ENCODE measurements at regions not wholly inside any gene's neighbourhood (a gene's known extent, or its start where the extent isn't known, plus 50 kb on each side); places are given as distances from the start of the nearest gene placed in this dataset.

GRCh38 chr5:161085056-161085455, 233.0 kb upstream of the ATP10B start:
- no peaks in the 10 kb centered on the region for H3K9me3 ChIP-seq (ENCODE audit: control insufficient read depth, low read length)
- H3K27ac ChIP-seq (ENCODE audit: low read depth, low read length, severe bottlenecking), result no peak overlapping the region
- WGBS, 2 experiments (ENCODE audit: insufficient coverage in 2 of 2), result 83 to 94% methylated on average over 3 to 4 of the region's 5 CpGs
- no peak overlapping the region for H3K4me3 ChIP-seq (ENCODE audit: extremely low read depth, insufficient read depth, low read length, poor library complexity, severe bottlenecking)
- no peaks in the 10 kb centered on the region for H3K36me3 ChIP-seq (ENCODE audit: control insufficient read depth, insufficient read depth, low read length)
- H3K4me1 ChIP-seq (ENCODE audit: control insufficient read depth, insufficient read depth, low read length, poor library complexity, severe bottlenecking), result no peaks in the 10 kb centered on the region

- Histone ChIP-seq H3K4me1 (ENCODE audit: control insufficient read depth, insufficient read depth, low read length, poor library complexity, severe bottlenecking) (no peaks in the 10 kb centered on the region), H3K27ac (ENCODE audit: low read depth, low read length, severe bottlenecking) (no peak overlapping the region), H3K9me3 (ENCODE audit: control insufficient read depth, low read length) (no peaks in the 10 kb centered on the region), H3K36me3 (ENCODE audit: control insufficient read depth, insufficient read depth, low read length) (no peaks in the 10 kb centered on the region), H3K4me3 (ENCODE audit: extremely low read depth, insufficient read depth, low read length, poor library complexity, severe bottlenecking) (no peak overlapping the region)
- WGBS, 2 experiments (ENCODE audit: insufficient coverage in 2 of 2), result no CpG with 5 or more reads among the region's 2 CpGs
Observed at GRCh38 chr5:161084115-161084514, 232.1 kb upstream of the ATP10B start.

GRCh38 chr5:161078793-161079192, 226.8 kb upstream of the ATP10B start:
- no peak overlapping the region for H3K27ac ChIP-seq (ENCODE audit: low read depth, low read length, severe bottlenecking)
- no peaks in the 10 kb centered on the region for H3K36me3 ChIP-seq (ENCODE audit: control insufficient read depth, insufficient read depth, low read length)
- H3K9me3 ChIP-seq (ENCODE audit: control insufficient read depth, low read length), result no peaks in the 10 kb centered on the region
- H3K4me1 ChIP-seq (ENCODE audit: control insufficient read depth, insufficient read depth, low read length, poor library complexity, severe bottlenecking), result no peaks in the 10 kb centered on the region
- WGBS, 2 experiments (ENCODE audit: insufficient coverage in 2 of 2), result 63 to 69% methylated on average over 4 of the region's 4 CpGs
- H3K4me3 ChIP-seq (ENCODE audit: extremely low read depth, insufficient read depth, low read length, poor library complexity, severe bottlenecking), result no peak overlapping the region

GRCh38 chr5:161077936-161078545, 226.0 kb upstream of the ATP10B start:
- H3K9me3 ChIP-seq (ENCODE audit: control insufficient read depth, low read length), result no peaks in the 10 kb centered on the region
- no peak overlapping the region for H3K4me3 ChIP-seq (ENCODE audit: extremely low read depth, insufficient read depth, low read length, poor library complexity, severe bottlenecking)
- no peaks in the 10 kb centered on the region for H3K4me1 ChIP-seq (ENCODE audit: control insufficient read depth, insufficient read depth, low read length, poor library complexity, severe bottlenecking)
- H3K27ac ChIP-seq (ENCODE audit: low read depth, low read length, severe bottlenecking), result no peak overlapping the region
- WGBS, 2 experiments (ENCODE audit: insufficient coverage in 2 of 2), result no CpG with 5 or more reads among the region's 2 CpGs
- no peaks in the 10 kb centered on the region for H3K36me3 ChIP-seq (ENCODE audit: control insufficient read depth, insufficient read depth, low read length)

DNA sequence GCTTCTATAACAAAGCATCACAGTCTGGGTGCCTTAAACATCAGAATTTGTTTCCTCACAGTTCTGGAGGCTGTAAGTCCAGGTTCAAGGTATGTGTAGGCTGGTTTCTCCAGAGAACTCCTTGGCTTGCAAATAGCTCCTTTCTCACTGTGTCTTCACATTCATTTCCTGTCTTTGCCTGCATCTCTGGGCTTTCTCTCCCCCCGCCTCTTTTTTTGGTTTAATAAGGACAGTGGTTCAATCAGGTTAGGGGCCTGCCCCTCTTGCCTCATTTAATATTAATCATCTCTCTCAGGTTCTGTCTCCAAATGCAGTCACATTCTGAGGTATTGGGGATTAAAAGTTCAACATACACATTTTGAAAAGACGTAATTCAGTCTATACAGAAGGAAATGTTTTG, 225.5 kb upstream of the ATP10B start:
- Histone ChIP-seq H3K4me1 (ENCODE audit: control insufficient read depth, insufficient read depth, low read length, poor library complexity, severe bottlenecking) (no peaks in the 10 kb centered on the region), H3K9me3 (ENCODE audit: control insufficient read depth, low read length) (no peaks in the 10 kb centered on the region), H3K36me3 (ENCODE audit: control insufficient read depth, insufficient read depth, low read length) (no peaks in the 10 kb centered on the region), H3K27ac (ENCODE audit: low read depth, low read length, severe bottlenecking) (no peak overlapping the region), H3K4me3 (ENCODE audit: extremely low read depth, insufficient read depth, low read length, poor library complexity, severe bottlenecking) (no peak overlapping the region)
- WGBS, 2 experiments (ENCODE audit: insufficient coverage in 2 of 2), result no CpG with 5 or more reads among the region's 2 CpGs

- Histone ChIP-seq H3K36me3 (ENCODE audit: control insufficient read depth, insufficient read depth, low read length) (no peaks in the 10 kb centered on the region), H3K9me3 (ENCODE audit: control insufficient read depth, low read length) (no peaks in the 10 kb centered on the region), H3K27ac (ENCODE audit: low read depth, low read length, severe bottlenecking) (no peak overlapping the region), H3K4me3 (ENCODE audit: extremely low read depth, insufficient read depth, low read length, poor library complexity, severe bottlenecking) (no peak overlapping the region), H3K4me1 (ENCODE audit: control insufficient read depth, insufficient read depth, low read length, poor library complexity, severe bottlenecking) (no peaks in the 10 kb centered on the region)
- WGBS, 2 experiments (ENCODE audit: insufficient coverage in 2 of 2), result 33% methylated on average over 1 of the region's 2 CpGs; no CpG with 5 or more reads in 1 of the 2 experiments
Observed at GRCh38 chr5:161064781-161065180, 212.8 kb upstream of the ATP10B start.

- WGBS, 2 experiments (ENCODE audit: insufficient coverage in 2 of 2), result 87% methylated on average over 2 of the region's 2 CpGs; no CpG with 5 or more reads in 1 of the 2 experiments
- Histone ChIP-seq H3K27ac (ENCODE audit: low read depth, low read length, severe bottlenecking) (no peak overlapping the region), H3K36me3 (ENCODE audit: control insufficient read depth, insufficient read depth, low read length) (no peaks in the 10 kb centered on the region), H3K9me3 (ENCODE audit: control insufficient read depth, low read length) (no peaks in the 10 kb centered on the region), H3K4me1 (ENCODE audit: control insufficient read depth, insufficient read depth, low read length, poor library complexity, severe bottlenecking) (no peaks in the 10 kb centered on the region), H3K4me3 (ENCODE audit: extremely low read depth, insufficient read depth, low read length, poor library complexity, severe bottlenecking) (no peak overlapping the region)
Observed at GRCh38 chr5:161064297-161064696, 212.3 kb upstream of the ATP10B start.

DNA sequence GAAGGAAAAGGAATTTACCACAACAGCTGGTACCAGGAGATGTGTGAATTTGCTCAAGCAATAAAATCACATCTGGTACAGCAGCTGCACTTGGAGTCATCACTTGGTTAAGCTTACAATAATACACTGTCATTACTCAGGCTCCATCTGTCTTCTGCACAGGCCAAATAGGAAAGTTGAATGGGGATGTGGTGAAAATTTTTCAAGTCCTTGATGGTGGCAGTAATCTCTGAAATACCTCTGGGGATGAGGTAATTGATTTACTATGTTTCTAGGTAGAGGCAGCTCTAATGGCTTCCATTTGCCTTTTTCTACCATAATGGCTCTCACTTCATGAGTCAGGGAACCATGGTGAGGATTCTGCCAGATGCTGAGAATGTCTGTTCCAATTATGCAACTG, 206.8 kb upstream of the ATP10B start:
- Histone ChIP-seq H3K9me3 (ENCODE audit: control insufficient read depth, low read length) (no peaks in the 10 kb centered on the region), H3K4me1 (ENCODE audit: control insufficient read depth, insufficient read depth, low read length, poor library complexity, severe bottlenecking) (no peaks in the 10 kb centered on the region), H3K27ac (ENCODE audit: low read depth, low read length, severe bottlenecking) (no peak overlapping the region), H3K36me3 (ENCODE audit: control insufficient read depth, insufficient read depth, low read length) (no peaks in the 10 kb centered on the region), H3K4me3 (ENCODE audit: extremely low read depth, insufficient read depth, low read length, poor library complexity, severe bottlenecking) (no peak overlapping the region)

DNA sequence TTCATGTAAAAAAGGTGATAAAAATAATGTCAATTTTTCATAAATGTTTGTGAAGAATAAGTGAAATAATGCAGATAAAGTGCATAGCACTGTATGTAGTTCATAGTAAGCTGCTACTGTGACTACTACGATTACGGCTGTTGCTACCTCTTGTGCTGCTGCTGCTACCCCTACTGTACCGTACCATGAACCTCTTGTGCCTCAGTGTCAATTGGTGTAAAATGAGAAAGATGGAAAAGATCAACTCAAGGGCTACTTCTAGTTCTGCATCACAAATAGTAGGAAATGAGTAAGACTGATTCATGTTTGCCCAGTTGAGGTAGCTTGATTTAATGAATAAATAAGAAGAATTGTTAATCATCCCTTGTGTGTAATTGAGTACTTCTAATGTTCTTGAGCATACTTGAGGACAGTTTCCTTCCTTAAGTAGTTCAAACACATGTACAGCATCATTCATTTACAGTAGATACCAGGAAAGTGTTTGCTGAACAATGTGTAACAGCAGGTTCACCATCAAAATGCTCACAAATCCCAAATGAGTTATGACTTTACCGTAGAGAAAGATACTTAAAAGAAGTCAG, 200.0 kb upstream of the ATP10B start:
- Histone ChIP-seq H3K4me1 (ENCODE audit: control insufficient read depth, insufficient read depth, low read length, poor library complexity, severe bottlenecking) (no peaks in the 10 kb centered on the region), H3K36me3 (ENCODE audit: control insufficient read depth, insufficient read depth, low read length) (no peaks in the 10 kb centered on the region), H3K4me3 (ENCODE audit: extremely low read depth, insufficient read depth, low read length, poor library complexity, severe bottlenecking) (no peak overlapping the region), H3K9me3 (ENCODE audit: control insufficient read depth, low read length) (no peaks in the 10 kb centered on the region), H3K27ac (ENCODE audit: low read depth, low read length, severe bottlenecking) (no peak overlapping the region)
- WGBS, 2 experiments (ENCODE audit: insufficient coverage in 2 of 2), result 81 to 100% methylated on average over 2 to 4 of the region's 4 CpGs

DNA sequence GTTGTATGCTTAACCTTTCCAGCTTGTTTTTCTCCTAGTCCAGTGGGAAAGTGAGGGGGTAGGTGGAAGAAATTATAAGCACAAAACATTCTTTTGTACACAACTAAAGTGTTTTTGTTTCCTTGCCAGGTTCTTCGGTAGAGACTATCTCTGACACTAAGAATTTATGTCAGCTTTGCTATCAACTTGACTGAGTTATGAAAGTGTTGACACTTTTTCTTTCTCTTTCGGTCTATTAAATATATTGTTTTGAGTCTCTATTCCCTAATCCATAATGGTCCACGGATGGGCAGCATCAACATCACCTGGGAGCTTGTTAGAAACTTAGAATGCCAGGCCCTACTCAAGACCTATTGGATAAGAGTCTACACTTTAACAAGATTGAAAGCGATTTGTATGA, 195.0 kb upstream of the ATP10B start:
- no peaks in the 10 kb centered on the region for H3K9me3 ChIP-seq (ENCODE audit: control insufficient read depth, low read length)
- WGBS, 2 experiments (ENCODE audit: insufficient coverage in 2 of 2), result 60 to 100% methylated on average over 1 of the region's 4 CpGs
- H3K4me1 ChIP-seq (ENCODE audit: control insufficient read depth, insufficient read depth, low read length, poor library complexity, severe bottlenecking), result no peaks in the 10 kb centered on the region
- no peak overlapping the region for H3K27ac ChIP-seq (ENCODE audit: low read depth, low read length, severe bottlenecking)
- H3K36me3 ChIP-seq (ENCODE audit: control insufficient read depth, insufficient read depth, low read length), result no peaks in the 10 kb centered on the region
- no peak overlapping the region for H3K4me3 ChIP-seq (ENCODE audit: extremely low read depth, insufficient read depth, low read length, poor library complexity, severe bottlenecking)

DNA sequence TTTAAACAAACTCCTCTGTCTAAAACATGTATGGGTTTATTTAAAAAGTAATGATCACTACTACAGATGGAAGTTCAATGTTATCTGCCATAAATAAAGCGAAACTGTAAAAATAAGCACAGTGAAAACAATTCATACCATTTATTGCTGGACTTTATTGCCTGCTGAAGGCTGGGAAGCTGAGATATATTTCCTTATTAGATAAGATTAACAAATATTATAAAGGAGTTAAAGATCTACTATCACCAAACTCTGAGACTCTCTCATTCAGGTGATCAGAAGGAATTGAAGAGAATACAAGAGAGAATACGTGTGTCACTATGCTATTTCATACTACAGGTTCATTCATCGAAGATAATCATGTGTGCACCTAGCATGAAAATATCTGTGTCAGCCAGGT, 190.9 kb upstream of the ATP10B start:
- Histone ChIP-seq H3K4me1 (ENCODE audit: control insufficient read depth, insufficient read depth, low read length, poor library complexity, severe bottlenecking) (no peaks in the 10 kb centered on the region), H3K36me3 (ENCODE audit: control insufficient read depth, insufficient read depth, low read length) (no peaks in the 10 kb centered on the region), H3K9me3 (ENCODE audit: control insufficient read depth, low read length) (no peaks in the 10 kb centered on the region), H3K27ac (ENCODE audit: low read depth, low read length, severe bottlenecking) (no peak overlapping the region), H3K4me3 (ENCODE audit: extremely low read depth, insufficient read depth, low read length, poor library complexity, severe bottlenecking) (no peak overlapping the region)
- 90 to 100% methylated on average over 2 of the region's 3 CpGs for WGBS, 2 experiments (ENCODE audit: insufficient coverage in 2 of 2)

All from mesodermal cell (in vitro differentiated cells).